ENCODE measurements at regions not wholly inside any gene's neighbourhood (a gene's known extent, or its start where the extent isn't known, plus 50 kb on each side); places are given as distances from the start of the nearest gene placed in this dataset.
"Not testable (repeated sequence)": the region's sequence is repeated elsewhere in the genome, so short reads cannot be mapped to it uniquely, and the experiment has no call there.

- Histone ChIP-seq H3K36me3 (no peaks in the 10 kb centered on the region), H3K4me1 (no peaks in the 10 kb centered on the region), H3K9me3 (no peaks in the 10 kb centered on the region), H3K4me3 (no peak overlapping the region), H3K27ac (no peak overlapping the region), H3K27me3 (no peaks in the 10 kb centered on the region)
- no peak for TF ChIP-seq EP300 (IDR thresholded peaks at IDR 0.05)
- ATAC-seq: no peak
These were observed 1261.3 kb downstream of the RAPGEF2 start for GRCh38 chr4:160364217-160364616.

- 58 to 100% methylated on average over 3 to 4 of the region's 6 CpGs for WGBS, 2 donors (ENCODE audit: low coverage in 1 of 2)
- ATAC-seq, H3K9me3 ChIP-seq, H3K4me3 ChIP-seq, H3K4me1 ChIP-seq, H3K36me3 ChIP-seq, H3K27me3 ChIP-seq, H3K27ac ChIP-seq: not testable (repeated sequence)
These were observed 1261.8 kb downstream of the RAPGEF2 start for GRCh38 chr4:160364665-160365064.

- WGBS, 2 donors (ENCODE audit: low coverage in 1 of 2): 40 to 60% methylated on average over 2 to 7 of the region's 8 CpGs
- ATAC-seq: not testable (repeated sequence)
These were observed 1262.5 kb downstream of the RAPGEF2 start for GRCh38 chr4:160365383-160365782.

GRCh38 chr4:160370046-160370445, 1267.2 kb downstream of the RAPGEF2 start:
- no peak for ATAC-seq
- Histone ChIP-seq H3K27me3 (no peaks in the 10 kb centered on the region), H3K36me3 (no peaks in the 10 kb centered on the region), H3K4me3 (no peak overlapping the region), H3K27ac (no peak overlapping the region), H3K9me3 (no peaks in the 10 kb centered on the region), H3K4me1 (no peaks in the 10 kb centered on the region)
- 68 to 72% methylated on average over 2 of the region's 2 CpGs for WGBS, 2 donors (ENCODE audit: low coverage in 1 of 2)
- TF ChIP-seq POLR2A (IDR thresholded peaks at IDR 0.05): no peak
- no peak for TF ChIP-seq POLR2AphosphoS5 (IDR thresholded peaks at IDR 0.05)
- no peak for TF ChIP-seq CTCF (IDR thresholded peaks at IDR 0.05)
- no peak for TF ChIP-seq EP300 (IDR thresholded peaks at IDR 0.05)

More at GRCh38 chr4:160365383-160365782, 1262.5 kb downstream of the RAPGEF2 start:
- H3K27me3 ChIP-seq, H3K9me3 ChIP-seq, H3K27ac ChIP-seq, H3K4me3 ChIP-seq, H3K36me3 ChIP-seq, H3K4me1 ChIP-seq: not testable (repeated sequence)

GRCh38 chr4:160371446-160371845, 1268.6 kb downstream of the RAPGEF2 start:
- no peak overlapping the region for H3K4me3 ChIP-seq
- H3K9me3 ChIP-seq: no peaks in the 10 kb centered on the region
- no peak overlapping the region for H3K27ac ChIP-seq
- H3K36me3 ChIP-seq: no peaks in the 10 kb centered on the region
- 82 to 100% methylated on average over 1 of the region's 1 CpG for WGBS, 2 donors (ENCODE audit: low coverage in 1 of 2)
- H3K27me3 ChIP-seq: no peaks in the 10 kb centered on the region
- no peak for TF ChIP-seq POLR2AphosphoS5 (IDR thresholded peaks at IDR 0.05)
- no peak for TF ChIP-seq EP300 (IDR thresholded peaks at IDR 0.05)
- TF ChIP-seq POLR2A (IDR thresholded peaks at IDR 0.05): no peak
- no peak for TF ChIP-seq CTCF (IDR thresholded peaks at IDR 0.05)
- no peak for ATAC-seq
- no peaks in the 10 kb centered on the region for H3K4me1 ChIP-seq

GRCh38 chr4:160372390-160372789, 1269.5 kb downstream of the RAPGEF2 start:
- Histone ChIP-seq H3K27me3 (no peaks in the 10 kb centered on the region), H3K36me3 (no peaks in the 10 kb centered on the region), H3K9me3 (no peaks in the 10 kb centered on the region), H3K4me1 (no peaks in the 10 kb centered on the region), H3K27ac (no peak overlapping the region), H3K4me3 (no peak overlapping the region)
- TF ChIP-seq POLR2A (IDR thresholded peaks at IDR 0.05) (no peak), CTCF (IDR thresholded peaks at IDR 0.05) (no peak), EP300 (IDR thresholded peaks at IDR 0.05) (no peak), POLR2AphosphoS5 (IDR thresholded peaks at IDR 0.05) (no peak)
- ATAC-seq: no peak
- 78 to 90% methylated on average over 5 of the region's 5 CpGs for WGBS, 2 donors (ENCODE audit: low coverage in 1 of 2)

GRCh38 chr4:160373911-160374310, 1271.0 kb downstream of the RAPGEF2 start:
- H3K9me3 ChIP-seq: no peaks in the 10 kb centered on the region
- H3K4me3 ChIP-seq: no peak overlapping the region
- no peaks in the 10 kb centered on the region for H3K4me1 ChIP-seq
- ATAC-seq: no peak
- no peaks in the 10 kb centered on the region for H3K27me3 ChIP-seq
- no peak overlapping the region for H3K27ac ChIP-seq
- H3K36me3 ChIP-seq: no peaks in the 10 kb centered on the region
- WGBS, 2 donors (ENCODE audit: low coverage in 1 of 2): 95 to 100% methylated on average over 2 of the region's 2 CpGs
- no peak for TF ChIP-seq POLR2AphosphoS5 (IDR thresholded peaks at IDR 0.05)
- no peak for TF ChIP-seq POLR2A (IDR thresholded peaks at IDR 0.05)
- TF ChIP-seq CTCF (IDR thresholded peaks at IDR 0.05): no peak
- TF ChIP-seq EP300 (IDR thresholded peaks at IDR 0.05): no peak

Data from gastroesophageal sphincter (tissue), 4 donors.